B cell (primary cell): ENCODE measurements at regions not wholly inside any gene's neighbourhood (a gene's known extent, or its start where the extent isn't known, plus 50 kb on each side); places are given as distances from the start of the nearest gene placed in this dataset.

ENCODE experiments used
- EZH2 ChIP-seq: IDR thresholded peaks from 2 replicates; pipeline ENCODE4 v1.6.1; 2012; ENCODE audit warnings: borderline replicate concordance, low read depth, mild to moderate bottlenecking, moderate library complexity, low read length; ENCODE audit not compliant: insufficient read depth, poor library complexity, severe bottlenecking
- TF ChIP-seq, protein P1 (sequence below): fragments of 200-600 bp; IDR thresholded peaks from one replicate; pipeline ENCODE4 v1.8.0; 2022; ENCODE audit warnings: antibody characterized with exemption, mild to moderate bottlenecking

DNA sequence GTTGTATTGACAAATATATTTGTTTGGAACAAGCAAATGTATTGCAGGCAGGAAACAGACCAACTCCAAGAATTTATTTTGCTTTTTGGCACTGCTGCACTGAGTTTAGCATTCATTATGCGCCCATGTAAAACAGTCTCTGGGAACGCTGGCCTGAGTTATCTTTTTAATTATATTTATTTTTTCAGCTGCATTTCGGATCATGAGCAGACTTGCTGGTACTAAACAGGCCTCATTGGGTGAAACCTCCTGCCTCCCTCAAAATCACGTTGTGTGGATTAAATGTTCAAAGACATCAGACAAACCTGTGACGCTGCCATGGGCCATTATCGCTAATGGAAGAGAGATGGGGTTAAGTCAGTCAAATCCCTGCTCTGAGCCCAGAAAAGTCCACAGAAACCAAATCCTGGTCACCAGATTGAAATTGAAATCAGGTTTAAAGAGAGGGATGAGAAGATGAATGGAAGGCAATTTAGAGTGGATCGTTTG, 511.1 kb upstream of the PROK2 start:
- TF ChIP-seq, protein P1, sequence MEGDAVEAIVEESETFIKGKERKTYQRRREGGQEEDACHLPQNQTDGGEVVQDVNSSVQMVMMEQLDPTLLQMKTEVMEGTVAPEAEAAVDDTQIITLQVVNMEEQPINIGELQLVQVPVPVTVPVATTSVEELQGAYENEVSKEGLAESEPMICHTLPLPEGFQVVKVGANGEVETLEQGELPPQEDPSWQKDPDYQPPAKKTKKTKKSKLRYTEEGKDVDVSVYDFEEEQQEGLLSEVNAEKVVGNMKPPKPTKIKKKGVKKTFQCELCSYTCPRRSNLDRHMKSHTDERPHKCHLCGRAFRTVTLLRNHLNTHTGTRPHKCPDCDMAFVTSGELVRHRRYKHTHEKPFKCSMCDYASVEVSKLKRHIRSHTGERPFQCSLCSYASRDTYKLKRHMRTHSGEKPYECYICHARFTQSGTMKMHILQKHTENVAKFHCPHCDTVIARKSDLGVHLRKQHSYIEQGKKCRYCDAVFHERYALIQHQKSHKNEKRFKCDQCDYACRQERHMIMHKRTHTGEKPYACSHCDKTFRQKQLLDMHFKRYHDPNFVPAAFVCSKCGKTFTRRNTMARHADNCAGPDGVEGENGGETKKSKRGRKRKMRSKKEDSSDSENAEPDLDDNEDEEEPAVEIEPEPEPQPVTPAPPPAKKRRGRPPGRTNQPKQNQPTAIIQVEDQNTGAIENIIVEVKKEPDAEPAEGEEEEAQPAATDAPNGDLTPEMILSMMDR = no peak
- no peak for TF ChIP-seq EZH2
